T-helper 1 cell (primary cell): ENCODE measurements at regions not wholly inside any gene's neighbourhood (a gene's known extent, or its start where the extent isn't known, plus 50 kb on each side); places are given as distances from the start of the nearest gene placed in this dataset.

Source experiments
- DNase-seq, 5 donors: peaks; one replicate each; pipeline ENCODE4 v3.0.0-alpha.2; 2012 to 2020

DNA sequence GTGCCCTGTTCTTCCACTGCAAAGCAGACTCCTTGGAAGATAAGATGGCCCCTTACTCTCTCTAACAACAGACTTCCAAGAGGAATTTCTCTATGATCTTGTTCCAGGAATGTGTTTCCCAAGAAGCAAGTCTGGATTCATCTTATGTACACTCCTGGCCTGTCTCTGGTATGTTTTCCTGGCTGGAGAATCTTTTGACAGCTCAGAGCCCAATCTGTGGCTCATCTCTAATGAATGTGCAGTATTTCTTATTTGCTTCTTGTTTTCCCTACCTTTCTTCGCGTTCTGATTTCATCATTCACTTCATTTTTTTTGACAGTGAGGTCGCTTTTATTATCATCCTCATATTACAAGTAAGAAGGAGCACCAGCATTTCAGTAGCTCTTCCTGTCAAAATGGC is 53.0 kb upstream of the PITRM1 start:
- no peak for DNase-seq

DNA sequence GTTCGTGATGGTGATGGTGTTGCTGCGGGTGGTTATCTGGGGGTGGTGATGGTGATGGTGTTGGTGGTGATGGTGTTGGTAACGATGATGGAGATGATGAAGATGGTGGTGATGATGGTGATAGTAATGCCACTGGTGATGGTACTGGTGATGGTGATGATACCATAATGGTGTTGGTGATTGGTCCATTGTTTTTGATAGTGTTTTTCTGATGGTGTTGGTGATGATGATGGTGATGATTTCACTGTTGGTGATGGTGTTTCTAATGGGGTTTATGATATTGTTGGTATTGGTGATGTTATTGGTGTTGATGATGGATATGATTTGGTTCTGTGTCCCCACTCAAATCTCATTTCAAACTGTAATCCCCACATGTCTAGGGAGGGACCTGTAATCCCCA is 51.7 kb upstream of the PITRM1 start:
- DNase-seq = no peak

DNA sequence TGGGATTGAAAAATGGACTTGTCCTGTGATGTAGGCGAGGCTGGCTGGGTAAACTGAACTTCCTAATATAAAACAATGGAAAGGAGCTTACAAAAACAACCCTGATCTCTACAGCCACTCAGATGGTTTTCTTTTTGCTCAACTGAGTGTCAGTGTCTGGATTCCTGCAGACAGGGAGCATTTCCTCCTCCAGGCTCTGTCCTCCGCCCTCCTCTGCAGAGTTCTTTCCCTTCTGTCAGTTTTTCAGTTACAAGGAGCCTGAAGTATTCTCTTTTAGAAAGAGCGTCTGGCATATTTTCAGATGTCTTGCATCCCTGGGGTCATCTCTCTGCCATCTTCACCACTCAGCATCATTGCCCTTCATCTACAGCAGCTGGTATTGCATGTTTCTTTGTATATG is 50.0 kb upstream of the PITRM1 start:
- DNase-seq = no peak
